ENCODE measurements at regions not wholly inside any gene's neighbourhood (a gene's known extent, or its start where the extent isn't known, plus 50 kb on each side); places are given as distances from the start of the nearest gene placed in this dataset.

DNA sequence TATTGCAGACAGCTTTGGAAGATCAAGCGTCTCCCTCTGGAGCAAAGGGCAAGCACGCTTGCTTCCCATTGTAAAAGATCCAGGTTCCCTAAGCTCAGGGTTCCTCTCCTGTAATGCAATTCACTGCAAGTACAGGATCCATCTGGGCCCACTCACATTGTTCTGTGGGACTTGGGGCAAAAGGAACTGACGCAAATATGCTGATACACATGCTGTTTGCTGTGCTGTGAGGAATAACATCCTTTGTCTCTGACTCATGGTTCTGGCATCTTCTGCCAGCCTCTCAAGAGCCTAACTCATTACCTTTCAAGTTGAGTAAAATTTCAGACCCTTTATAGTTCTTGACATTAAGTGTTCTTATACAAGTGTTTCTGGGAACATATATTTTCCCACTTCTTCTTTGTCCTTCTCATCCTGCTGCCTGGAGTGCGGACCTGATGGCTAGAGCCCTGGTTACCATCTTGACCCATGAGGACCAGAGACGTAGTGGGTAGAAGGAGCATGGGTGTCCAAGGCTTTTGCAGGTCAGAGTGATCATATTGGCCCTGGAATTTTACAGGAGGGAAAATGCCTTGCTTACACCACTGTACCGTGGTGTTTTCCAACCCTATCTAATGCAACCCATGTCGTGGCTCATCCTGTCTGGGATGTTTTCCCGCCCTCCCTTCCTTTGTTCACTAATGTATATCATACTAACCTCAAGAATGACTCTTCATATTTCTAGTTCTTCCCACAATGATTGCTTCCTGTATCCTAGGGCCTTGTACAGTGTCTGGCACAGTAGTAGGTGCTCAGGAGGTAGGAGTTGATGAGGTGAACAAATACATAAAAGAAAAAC lies 145.7 kb upstream of the GLI2 start:
- DNase-seq (ENCODE audit: low read depth) = peak; percentile 89

GRCh38 chr2:120590841-120591240 lies 144.8 kb upstream of the GLI2 start:
- DNase-seq (ENCODE audit: low read depth) = no peak

GRCh38 chr2:120591572-120591971 lies 144.1 kb upstream of the GLI2 start:
- no peak for DNase-seq (ENCODE audit: low read depth)

DNA sequence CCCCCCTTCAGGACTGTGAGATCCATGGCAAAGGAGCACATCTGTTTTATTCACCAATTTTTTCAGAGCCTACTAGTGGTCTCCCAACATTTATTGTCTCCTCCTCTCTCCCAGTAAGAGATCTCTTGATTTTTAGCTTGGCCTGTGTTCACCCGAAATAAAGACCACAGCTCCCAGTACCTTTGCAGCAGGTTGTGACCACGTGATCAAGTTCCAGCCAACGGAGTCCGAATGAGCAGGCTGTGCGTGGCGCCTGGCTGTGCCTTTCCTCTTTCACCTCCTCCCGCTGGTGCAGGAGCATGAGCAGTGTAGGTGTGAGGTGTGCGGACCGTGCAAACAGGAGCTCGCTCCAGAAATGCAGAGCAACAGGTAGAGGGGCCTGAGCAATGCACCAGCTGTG lies 143.6 kb upstream of the GLI2 start:
- no peak for DNase-seq (ENCODE audit: low read depth)

GRCh38 chr2:120593921-120594686 lies 141.6 kb upstream of the GLI2 start:
- DNase-seq (ENCODE audit: low read depth) = no peak

DNA sequence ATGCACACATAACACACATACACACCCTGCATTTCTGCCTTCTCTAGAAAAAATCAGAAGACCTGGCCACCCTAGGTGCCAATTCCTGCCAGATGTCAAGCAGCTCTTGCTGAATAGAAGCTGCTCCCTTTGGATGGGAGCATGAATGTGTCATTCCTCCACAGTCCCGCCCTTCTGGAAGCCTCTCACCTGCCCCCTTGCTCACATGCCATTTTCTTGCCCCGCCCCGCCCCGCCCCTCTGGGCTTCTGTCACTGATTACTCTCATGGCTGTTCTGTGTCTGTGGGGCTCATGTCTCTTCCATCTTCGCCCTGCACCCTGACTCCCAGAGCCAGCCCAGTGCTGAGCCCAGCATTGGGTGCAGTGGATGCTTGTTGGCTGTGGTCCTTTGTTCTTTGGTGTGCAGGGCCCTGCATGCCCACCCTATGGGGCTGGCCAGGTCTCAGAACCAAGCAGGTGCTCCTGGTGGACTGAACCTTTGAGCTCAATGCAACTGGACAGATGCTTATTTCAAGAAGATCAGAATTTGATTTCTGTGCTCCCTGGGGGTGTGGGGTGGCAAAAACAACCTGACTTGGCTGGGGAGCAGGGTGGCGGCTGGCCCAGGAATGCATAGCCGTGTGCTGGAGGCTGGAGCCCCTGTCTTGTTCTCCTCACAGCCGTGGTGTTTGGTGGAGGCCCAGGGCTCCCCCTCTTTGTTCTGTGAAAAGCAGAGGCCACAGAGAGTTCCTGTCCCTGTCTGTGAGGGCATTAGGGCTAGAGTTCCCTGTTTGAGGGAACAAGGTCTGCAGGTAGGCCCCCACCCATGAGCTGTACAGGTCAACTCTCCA lies 140.6 kb upstream of the GLI2 start:
- peak; percentile 59 for DNase-seq (ENCODE audit: low read depth)

- DNase-seq (ENCODE audit: low read depth) = no peak
These were observed 139.9 kb upstream of the GLI2 start for GRCh38 chr2:120595739-120596138.

GRCh38 chr2:120596191-120596811 lies 139.4 kb upstream of the GLI2 start:
- no peak for DNase-seq (ENCODE audit: low read depth)

GRCh38 chr2:120596990-120597594 lies 138.6 kb upstream of the GLI2 start:
- DNase-seq (ENCODE audit: low read depth) = no peak

DNA sequence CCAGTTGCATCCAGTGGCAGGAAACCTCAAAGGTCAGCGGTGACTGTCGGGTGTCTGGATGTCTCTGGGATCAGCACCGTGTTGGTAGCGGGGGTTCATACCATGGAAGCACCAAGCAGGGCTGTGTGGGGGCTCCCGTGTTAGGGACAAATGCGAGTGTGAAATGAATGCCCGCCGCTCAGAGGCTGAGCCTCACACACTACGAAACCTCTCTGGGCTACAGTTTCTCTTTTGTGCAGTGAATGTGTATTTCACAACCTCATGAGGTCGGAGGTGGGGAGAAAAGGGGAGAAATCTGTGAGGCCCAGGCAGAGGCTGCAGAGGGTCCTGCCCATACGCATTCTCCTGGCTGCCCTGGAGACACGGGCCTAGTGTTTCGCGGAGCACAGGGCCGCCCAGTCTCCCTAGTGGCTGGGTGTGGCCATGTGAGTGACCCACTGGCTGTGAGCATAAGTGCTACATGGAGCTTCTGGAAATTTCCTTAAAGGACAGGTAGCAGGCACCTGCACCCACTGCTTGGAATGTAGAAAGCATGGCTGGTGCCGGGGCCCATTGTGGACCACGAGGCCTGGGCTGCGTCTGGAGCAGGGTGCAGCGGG lies 138.0 kb upstream of the GLI2 start:
- DNase-seq (ENCODE audit: low read depth) = no peak

GRCh38 chr2:120598416-120598815 lies 137.3 kb upstream of the GLI2 start:
- DNase-seq (ENCODE audit: low read depth) = no peak

GRCh38 chr2:120599072-120599471 lies 136.6 kb upstream of the GLI2 start:
- no peak for DNase-seq (ENCODE audit: low read depth)

- DNase-seq (ENCODE audit: low read depth) = no peak
These were observed 136.0 kb upstream of the GLI2 start for GRCh38 chr2:120599656-120600055.

DNA sequence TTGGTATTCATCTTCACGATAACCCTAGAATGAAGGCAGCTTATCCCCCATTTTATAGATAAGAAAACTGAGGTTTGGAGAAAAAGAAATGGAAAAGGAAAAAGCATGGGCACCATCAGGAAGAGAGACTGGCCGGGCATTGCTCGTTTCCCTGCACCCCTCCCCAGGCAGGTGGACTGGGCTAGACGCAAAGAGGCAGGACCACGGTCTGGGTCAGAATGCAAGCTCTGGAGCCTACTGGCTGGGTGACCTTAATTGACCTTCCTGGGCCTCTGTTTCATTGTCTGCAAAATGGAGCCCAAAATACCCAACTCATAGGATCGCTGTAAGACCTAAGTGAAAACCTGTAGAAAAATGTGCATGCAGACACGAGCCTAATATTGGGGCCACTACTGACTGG lies 135.3 kb upstream of the GLI2 start:
- DNase-seq (ENCODE audit: low read depth) = no peak

DNA sequence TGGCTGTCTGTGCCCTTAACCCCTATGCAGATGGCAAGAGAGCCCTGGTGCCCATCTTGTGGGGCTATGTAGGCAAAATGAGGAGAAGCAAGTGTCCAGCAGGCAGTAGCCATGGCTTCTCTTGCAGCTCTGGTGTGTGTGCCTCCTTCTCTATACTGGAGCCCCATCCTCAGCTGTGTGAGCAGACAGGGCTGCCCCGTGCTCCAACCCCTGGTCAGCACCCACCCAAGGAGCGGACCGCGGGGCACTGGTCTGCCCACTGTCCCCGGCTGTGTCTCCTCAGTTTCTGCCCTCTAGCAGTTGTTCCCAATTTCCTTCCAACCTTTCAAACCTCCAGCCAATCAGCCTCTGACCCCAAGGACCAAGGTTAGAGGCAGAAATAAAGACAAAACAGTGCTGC lies 134.9 kb upstream of the GLI2 start:
- DNase-seq (ENCODE audit: low read depth) = no peak

DNA sequence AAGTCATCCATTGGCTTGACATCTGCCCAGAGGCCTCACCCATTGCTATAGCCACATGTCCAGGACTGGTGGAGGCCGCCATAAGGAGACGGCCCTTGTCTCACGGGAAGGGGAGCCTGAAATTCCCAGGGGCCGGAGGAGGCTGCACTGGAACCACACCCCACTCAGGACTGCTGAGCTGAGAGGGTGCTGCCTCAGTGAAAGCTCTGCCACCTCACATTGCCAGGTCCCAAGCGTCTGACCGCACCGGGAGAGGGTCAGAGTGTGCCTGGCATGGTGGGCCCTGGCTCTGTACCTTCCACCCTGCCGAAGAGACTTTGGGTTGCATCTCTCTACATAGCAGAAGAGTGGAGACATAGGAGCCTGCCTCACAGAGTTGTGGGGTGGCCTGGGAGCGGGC lies 134.1 kb upstream of the GLI2 start:
- no peak for DNase-seq (ENCODE audit: low read depth)

DNA sequence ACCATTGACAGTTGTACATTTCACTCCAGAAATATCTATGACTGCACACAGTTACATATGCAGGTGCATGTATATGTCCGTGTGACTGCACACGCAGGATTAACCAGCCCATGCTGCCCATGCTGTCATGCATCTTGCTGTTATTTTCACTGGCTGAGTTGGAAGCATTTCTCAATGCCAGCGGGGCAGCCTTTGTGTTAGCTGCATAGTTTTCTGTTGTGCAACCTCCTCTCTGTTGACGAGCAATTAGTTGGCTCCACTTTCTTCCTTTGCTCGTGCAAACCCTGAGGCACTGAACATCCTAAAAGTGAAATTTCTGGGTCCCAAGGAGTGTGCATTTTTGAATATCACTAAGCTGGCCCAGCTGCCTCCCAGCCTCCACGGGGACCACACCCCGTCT lies 133.4 kb upstream of the GLI2 start:
- no peak for DNase-seq (ENCODE audit: low read depth)

DNA sequence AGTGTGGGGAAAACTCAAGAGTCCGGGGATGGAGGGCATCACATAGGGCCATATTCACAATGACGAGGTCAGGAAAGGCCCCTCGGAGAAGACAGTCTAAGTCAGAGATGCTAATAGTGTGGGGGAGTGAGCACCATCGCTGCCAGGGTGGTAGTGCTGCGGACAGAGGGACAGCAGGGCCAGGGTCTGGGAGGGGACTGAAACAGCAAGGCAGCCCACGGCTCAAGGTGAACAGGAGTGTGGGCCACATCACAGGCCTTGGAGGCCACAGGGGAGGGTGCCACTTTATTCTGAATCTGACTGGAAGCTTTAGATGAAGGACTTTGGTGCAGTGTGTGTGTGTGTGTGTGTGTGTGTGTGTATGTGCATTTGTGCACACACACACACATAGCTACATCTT lies 130.9 kb upstream of the GLI2 start:
- DNase-seq (ENCODE audit: low read depth) = no peak

DNA sequence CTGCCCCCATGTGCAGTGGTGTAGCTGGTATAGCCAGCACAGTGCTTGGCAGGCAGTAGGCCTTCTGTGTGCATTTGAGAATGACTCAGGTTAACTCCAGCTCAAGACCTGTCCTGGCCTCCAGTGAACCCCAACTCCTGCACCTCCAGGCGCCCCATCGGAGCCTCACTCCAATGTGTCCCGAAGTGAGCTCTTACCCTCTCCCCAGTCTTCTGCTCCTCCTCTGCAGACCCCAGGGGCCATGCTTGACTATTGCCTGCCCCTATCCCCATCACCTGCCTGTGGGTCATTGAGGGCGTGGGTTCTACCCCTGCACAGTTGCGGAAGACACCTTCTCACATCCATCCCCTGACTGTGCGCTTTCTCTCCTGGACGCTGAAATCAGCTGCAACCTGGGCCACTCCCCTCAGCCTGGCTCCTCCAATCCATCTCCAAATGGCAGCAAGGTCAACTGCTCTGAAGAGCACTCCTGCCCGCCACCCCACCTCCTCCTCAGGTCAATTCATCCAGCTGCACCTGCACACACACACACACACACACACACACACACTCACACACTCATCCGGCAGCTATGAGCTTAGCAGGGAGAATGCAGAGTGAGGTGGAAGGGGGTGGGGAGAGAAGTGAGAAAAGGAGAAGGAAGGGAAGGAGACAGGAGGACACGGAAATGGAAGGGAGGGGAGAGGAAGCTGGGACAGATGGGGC lies 130.3 kb upstream of the GLI2 start:
- DNase-seq (ENCODE audit: low read depth) = no peak

- no peak for DNase-seq (ENCODE audit: low read depth)
These were observed 129.4 kb upstream of the GLI2 start for GRCh38 chr2:120606280-120606679.
